ENCODE measurements at regions not wholly inside any gene's neighbourhood (a gene's known extent, or its start where the extent isn't known, plus 50 kb on each side); places are given as distances from the start of the nearest gene placed in this dataset.

DNA sequence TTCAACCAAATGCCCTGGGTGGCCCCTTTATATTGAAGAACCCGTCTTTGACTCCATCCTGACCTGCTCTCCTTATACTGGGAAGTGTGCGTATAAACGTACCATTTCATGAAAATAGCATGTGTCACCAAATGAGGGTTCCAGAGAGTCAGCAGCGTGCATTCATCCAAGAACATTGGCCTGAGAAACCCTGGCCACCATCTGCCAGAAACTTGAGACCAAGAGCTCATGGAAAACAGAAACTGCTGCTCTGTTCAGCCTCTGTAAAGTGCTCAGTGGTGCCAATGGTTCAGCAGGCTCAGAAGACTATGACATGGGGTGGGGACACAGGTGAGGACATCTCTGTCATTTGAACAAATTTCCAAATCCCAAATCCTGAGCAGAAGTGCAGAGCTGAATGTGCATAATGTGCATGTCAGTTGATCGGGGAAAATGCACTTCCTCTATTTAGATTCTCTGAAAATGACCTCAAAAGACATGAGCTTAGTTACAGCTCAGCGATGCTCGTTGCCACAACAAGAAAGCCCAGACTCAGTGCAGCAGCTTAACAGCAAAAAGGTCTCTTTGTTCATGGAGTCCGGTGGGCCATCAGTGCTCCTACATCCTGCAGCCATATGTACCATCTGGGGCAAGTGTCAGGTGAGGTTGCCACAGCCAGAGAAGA lies 176.1 kb downstream of the ATPSCKMT start:
- no peaks in the 10 kb centered on the region for H3K36me3 ChIP-seq
- no peak overlapping the region for H3K4me3 ChIP-seq
- H3K27me3 ChIP-seq, result no peaks in the 10 kb centered on the region
- no peak overlapping the region for H3K27ac ChIP-seq
- no peak for TF ChIP-seq CTCF (IDR thresholded peaks at IDR 0.05)
- DNase-seq (ENCODE audit: low spot score), result no peak
- no peaks in the 10 kb centered on the region for H3K9me3 ChIP-seq
- H3K4me1 ChIP-seq, result no peaks in the 10 kb centered on the region

- no peak for TF ChIP-seq CTCF (IDR thresholded peaks at IDR 0.05)
- H3K27me3 ChIP-seq, result no peaks in the 10 kb centered on the region
- no peaks in the 10 kb centered on the region for H3K4me1 ChIP-seq
These were observed 179.9 kb downstream of the ATPSCKMT start for GRCh38 chr5:10069637-10070313.

GRCh38 chr5:10065428-10066000 lies 184.2 kb downstream of the ATPSCKMT start:
- TF ChIP-seq CTCF (IDR thresholded peaks at IDR 0.05), result no peak
- Histone ChIP-seq H3K9me3 (no peaks in the 10 kb centered on the region), H3K27me3 (no peaks in the 10 kb centered on the region), H3K36me3 (no peaks in the 10 kb centered on the region), H3K4me1 (no peaks in the 10 kb centered on the region), H3K27ac (no peak overlapping the region), H3K4me3 (no peak overlapping the region)
- DNase-seq (ENCODE audit: low spot score), result no peak

More at GRCh38 chr5:10069637-10070313, 179.9 kb downstream of the ATPSCKMT start:
- no peaks in the 10 kb centered on the region for H3K9me3 ChIP-seq
- H3K27ac ChIP-seq, result no peak overlapping the region
- no peak overlapping the region for H3K4me3 ChIP-seq
- no peak for DNase-seq (ENCODE audit: low spot score)
- H3K36me3 ChIP-seq, result no peaks in the 10 kb centered on the region

GRCh38 chr5:10064546-10065195 lies 185.0 kb downstream of the ATPSCKMT start:
- no peaks in the 10 kb centered on the region for H3K4me1 ChIP-seq
- H3K9me3 ChIP-seq, result no peaks in the 10 kb centered on the region
- no peak for TF ChIP-seq CTCF (IDR thresholded peaks at IDR 0.05)
- H3K27ac ChIP-seq, result no peak overlapping the region
- no peak overlapping the region for H3K4me3 ChIP-seq
- no peaks in the 10 kb centered on the region for H3K27me3 ChIP-seq
- H3K36me3 ChIP-seq, result no peaks in the 10 kb centered on the region
- no peak for DNase-seq (ENCODE audit: low spot score)

DNA sequence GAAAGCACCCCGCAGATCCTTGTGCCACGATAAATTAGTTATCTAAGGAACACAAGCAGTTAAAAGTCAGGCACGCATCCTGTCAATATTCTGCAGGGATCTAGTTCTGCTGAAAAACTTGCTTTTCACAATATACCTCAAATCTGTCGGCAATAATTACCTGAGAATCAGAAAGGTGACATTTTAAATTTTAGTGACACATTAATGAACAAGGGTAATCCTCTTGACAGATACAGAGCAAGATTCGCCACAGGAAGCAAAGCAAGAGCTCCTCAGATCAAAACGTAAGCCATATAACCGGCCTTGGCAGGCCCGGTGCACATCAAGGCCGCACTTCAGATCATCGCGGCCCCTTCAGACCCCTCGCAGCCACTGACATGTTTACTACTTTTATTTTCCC lies 185.7 kb downstream of the ATPSCKMT start:
- Histone ChIP-seq H3K27me3 (no peaks in the 10 kb centered on the region), H3K27ac (no peak overlapping the region), H3K4me3 (no peak overlapping the region), H3K36me3 (no peaks in the 10 kb centered on the region), H3K4me1 (no peaks in the 10 kb centered on the region), H3K9me3 (no peaks in the 10 kb centered on the region)
- DNase-seq (ENCODE audit: low spot score), result no peak
- TF ChIP-seq CTCF (IDR thresholded peaks at IDR 0.05), result no peak

Measured in right atrium auricular region (tissue), 2 donors.